OCI-LY1 (cell line): ENCODE measurements at regions not wholly inside any gene's neighbourhood (a gene's known extent, or its start where the extent isn't known, plus 50 kb on each side); places are given as distances from the start of the nearest gene placed in this dataset.

ENCODE experiments used
- H2AFZ ChIP-seq: fragments of 200-600 bp; sonication (generic), shearing (Covaris generic); 2 replicates; pipeline ENCODE4 v1.6.0; 2014; ENCODE audit warnings: antibody characterized with exemption, mild to moderate bottlenecking, low read length
- H3F3A ChIP-seq: fragments of 200-600 bp; sonication (generic), shearing (Covaris generic); 2 replicates; pipeline ENCODE4 v1.6.0; 2014; ENCODE audit warnings: mild to moderate bottlenecking, antibody characterized with exemption, low read length, moderate library complexity; ENCODE audit not compliant: insufficient read depth
- H3K27ac ChIP-seq: fragments of 200-600 bp; sonication (generic); 2 replicates; pipeline ENCODE4 v1.5.1; 2014; ENCODE audit warnings: low read length, mixed run types, mild to moderate bottlenecking, low read depth; ENCODE audit not compliant: poor library complexity, severe bottlenecking
- H3K27me3 ChIP-seq: fragments of 200-600 bp; sonication (generic); 2 replicates; pipeline ENCODE4 v1.6.0; 2014; ENCODE audit warnings: antibody characterized with exemption, mild to moderate bottlenecking, low read length, moderate library complexity; ENCODE audit not compliant: insufficient read depth
- H3K36me3 ChIP-seq: fragments of 200-600 bp; sonication (generic); 2 replicates; pipeline ENCODE4 v1.6.1; 2014; ENCODE audit warnings: mild to moderate bottlenecking, antibody characterized with exemption, low read length, moderate library complexity, mixed read lengths; ENCODE audit not compliant: insufficient read depth
- H3K4me1 ChIP-seq: fragments of 200-600 bp; sonication (generic); 2 replicates; pipeline ENCODE4 v1.5.1; 2014; ENCODE audit warnings: mild to moderate bottlenecking, low read length, moderate library complexity; ENCODE audit not compliant: insufficient read depth, severe bottlenecking
- H3K4me2 ChIP-seq: fragments of 200-600 bp; sonication (generic), shearing (Covaris generic); 2 replicates; pipeline ENCODE4 v1.6.1; 2014; ENCODE audit warnings: low read length
- H3K4me3 ChIP-seq: fragments of 200-600 bp; sonication (generic); 2 replicates; pipeline ENCODE4 v1.5.1; 2014; ENCODE audit warnings: low read length, low read depth, mild to moderate bottlenecking, mixed read lengths; ENCODE audit not compliant: poor library complexity, severe bottlenecking
- H3K79me2 ChIP-seq: fragments of 200-600 bp; shearing (Covaris generic); 2 replicates; pipeline ENCODE4 v1.6.1; 2016; ENCODE audit warnings: mixed run types, low read length, mixed read lengths; ENCODE audit not compliant: insufficient read depth
- H3K9ac ChIP-seq: fragments of 200-600 bp; sonication (generic), shearing (Covaris generic); 2 replicates; pipeline ENCODE4 v1.6.1; 2014; ENCODE audit warnings: mild to moderate bottlenecking, low read length, mixed read lengths
- H3K9me2 ChIP-seq: fragments of 200-600 bp; sonication (generic), shearing (Covaris generic); 2 replicates; pipeline ENCODE4 v1.6.1; 2014; ENCODE audit warnings: low read depth, mild to moderate bottlenecking, low read length, mixed read lengths
- H3K9me3 ChIP-seq: fragments of 200-600 bp; shearing (Covaris generic); 2 replicates; pipeline ENCODE4 v1.6.1; 2014; ENCODE audit warnings: low read length, mixed read lengths
- H4K20me1 ChIP-seq: fragments of 200-600 bp; sonication (generic), shearing (Covaris generic); 2 replicates; pipeline ENCODE4 v1.6.0; 2016; ENCODE audit warnings: mild to moderate bottlenecking, low read length; ENCODE audit not compliant: insufficient read depth
- CTCF ChIP-seq: fragments of 200-600 bp; sonication (generic), shearing (Covaris generic); IDR thresholded peaks from 2 replicates; pipeline ENCODE4 v1.5.1; 2017; ENCODE audit warnings: mild to moderate bottlenecking, antibody characterized with exemption, low read length, moderate library complexity, mixed read lengths
- EZH2 ChIP-seq: fragments of 200-600 bp; sonication (generic), shearing (Covaris generic); IDR thresholded peaks from 2 replicates; pipeline ENCODE4 v1.8.0; 2017; ENCODE audit warnings: borderline replicate concordance, mixed run types, mild to moderate bottlenecking, antibody characterized with exemption, low read length, moderate library complexity, mixed read lengths

- Histone ChIP-seq H3K4me1 (peaks cover 19% of the 10 kb centered on the region), H2AFZ (no peak overlapping the region), H3K9ac (no peak overlapping the region), H3K4me2 (no peak overlapping the region), H3K9me2 (no peaks in the 10 kb centered on the region), H3K36me3 (no peaks in the 10 kb centered on the region), H4K20me1 (no peaks in the 10 kb centered on the region), H3K27ac (no peak overlapping the region), H3K4me3 (no peak overlapping the region), H3F3A (no peaks in the 10 kb centered on the region), H3K27me3 (no peaks in the 10 kb centered on the region), H3K9me3 (no peaks in the 10 kb centered on the region), H3K79me2 (no peaks in the 10 kb centered on the region)
- TF ChIP-seq EZH2, result no peak
- no peak for TF ChIP-seq CTCF
Observed at GRCh38 chr1:173400387-173400995, 76.6 kb upstream of the PRDX6 start.

DNA sequence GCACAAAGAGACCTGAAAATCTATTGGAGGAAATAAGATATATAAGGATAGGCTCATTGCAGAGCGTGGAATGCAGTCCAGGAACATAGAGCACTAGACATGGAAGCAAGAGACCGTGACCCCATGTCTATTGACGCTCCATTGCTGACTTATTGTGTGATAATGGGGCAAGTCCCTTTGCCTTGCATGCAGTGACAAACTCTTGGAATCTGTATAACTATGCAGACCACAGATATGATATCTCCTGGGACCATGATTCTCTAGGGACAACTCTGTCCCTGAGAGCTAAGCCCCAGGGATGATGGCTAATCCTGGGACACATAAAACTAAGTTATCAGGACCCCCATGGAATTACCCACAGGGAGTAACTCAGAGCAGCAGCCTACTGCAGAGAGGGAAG, 73.1 kb upstream of the PRDX6 start:
- Histone ChIP-seq H3K9me2 (no peaks in the 10 kb centered on the region), H3K9ac (no peak overlapping the region), H3K27ac (no peak overlapping the region), H4K20me1 (no peaks in the 10 kb centered on the region), H3K4me3 (no peak overlapping the region), H3K79me2 (no peaks in the 10 kb centered on the region), H3K27me3 (no peaks in the 10 kb centered on the region), H3F3A (no peaks in the 10 kb centered on the region), H3K36me3 (no peaks in the 10 kb centered on the region), H2AFZ (no peak overlapping the region), H3K9me3 (no peaks in the 10 kb centered on the region), H3K4me2 (no peak overlapping the region), H3K4me1 (peaks cover 46% of the 10 kb centered on the region)
- TF ChIP-seq EZH2 (no peak), CTCF (no peak)

DNA sequence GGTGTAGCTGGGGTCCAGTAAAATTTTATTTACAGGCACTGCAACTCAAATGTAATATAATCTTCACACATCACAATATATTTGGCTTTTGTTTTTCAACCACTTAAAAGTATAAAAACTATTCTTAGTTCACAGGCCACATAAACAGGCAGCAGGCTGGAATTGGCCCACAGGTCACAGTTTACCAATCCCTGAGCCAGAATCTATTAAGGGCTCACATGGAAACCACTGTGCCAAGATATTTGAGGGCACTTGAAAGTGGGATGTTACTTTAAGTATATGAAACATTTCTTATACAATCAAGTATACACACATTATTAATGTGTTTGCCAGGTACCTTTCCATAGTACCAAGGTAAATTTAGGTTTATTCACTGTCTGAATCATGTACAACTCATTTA, 71.9 kb upstream of the PRDX6 start:
- no peaks in the 10 kb centered on the region for H4K20me1 ChIP-seq
- peak overlapping the region; percentile 8 for H3K27ac ChIP-seq
- H3K4me1 ChIP-seq, result peaks cover 59% of the 10 kb centered on the region

More for the DNA sequence above, 71.9 kb upstream of the PRDX6 start:
- no peak for TF ChIP-seq CTCF
- no peak for TF ChIP-seq EZH2
- Histone ChIP-seq H3K9ac (no peak overlapping the region), H2AFZ (no peak overlapping the region), H3K4me2 (no peak overlapping the region), H3K9me2 (no peaks in the 10 kb centered on the region), H3K4me3 (no peak overlapping the region), H3K9me3 (no peaks in the 10 kb centered on the region), H3F3A (0 out of 2 replicates have a peak, but pooled peaks cover 5% of the 10 kb centered on the region), H3K36me3 (no peaks in the 10 kb centered on the region), H3K27me3 (no peaks in the 10 kb centered on the region), H3K79me2 (no peaks in the 10 kb centered on the region)
